Activated T-cell treated with anti-CD3 and anti-CD28 coated beads, Interleukin-2, amount 50 U/mL, for 4 hours (primary cell): ENCODE measurements at regions not wholly inside any gene's neighbourhood (a gene's known extent, or its start where the extent isn't known, plus 50 kb on each side); places are given as distances from the start of the nearest gene placed in this dataset.

Experiments
- ATAC-seq, 2 donors: fragments of 200-7000 bp; cut with Tn5 transposase; one replicate each; pipeline ENCODE4 v1.10.0; 2021
- DNase-seq: peaks from one replicate; pipeline ENCODE4 v3.0.0-alpha.2; 2020
- H3K27me3 Mint-ChIP-seq: one replicate; pipeline ENCODE4 v1.8.0; 2021; ENCODE audit warnings: low read depth, mixed read lengths
- H3K36me3 Mint-ChIP-seq: one replicate; pipeline ENCODE4 v1.8.0; 2022; ENCODE audit warnings: mixed read lengths; ENCODE audit not compliant: insufficient read depth
- H3K4me1 Mint-ChIP-seq: one replicate; pipeline ENCODE4 v1.8.0; 2021; ENCODE audit warnings: low read depth, mixed read lengths
- H3K4me3 Mint-ChIP-seq: one replicate; pipeline ENCODE4 v1.8.0; 2021; ENCODE audit warnings: mild to moderate bottlenecking, moderate library complexity, mixed read lengths
- H3K9me3 Mint-ChIP-seq: one replicate; pipeline ENCODE4 v1.8.0; 2021; ENCODE audit warnings: mixed read lengths

- Mint-ChIP-seq H3K27me3 (peaks cover 6% of the 10 kb centered on the region), H3K36me3 (no peaks in the 10 kb centered on the region), H3K4me1 (no peaks in the 10 kb centered on the region), H3K9me3 (no peaks in the 10 kb centered on the region), H3K4me3 (no peak overlapping the region)
- ATAC-seq (no peak), DNase-seq (no peak)
Observed at GRCh38 chr5:38726279-38726678, 119.5 kb upstream of the OSMR start.

- ATAC-seq (no peak), DNase-seq (no peak)
- Mint-ChIP-seq H3K27me3 (peaks cover 4% of the 10 kb centered on the region), H3K4me1 (no peaks in the 10 kb centered on the region), H3K4me3 (no peak overlapping the region), H3K9me3 (no peaks in the 10 kb centered on the region), H3K36me3 (no peaks in the 10 kb centered on the region)
Observed at GRCh38 chr5:38728029-38728428, 117.8 kb upstream of the OSMR start.

GRCh38 chr5:38731461-38731860, 114.4 kb upstream of the OSMR start:
- no peak for DNase-seq
- no peaks in the 10 kb centered on the region for H3K4me1 Mint-ChIP-seq
- no peaks in the 10 kb centered on the region for H3K9me3 Mint-ChIP-seq
- no peak overlapping the region for H3K4me3 Mint-ChIP-seq
- no peaks in the 10 kb centered on the region for H3K36me3 Mint-ChIP-seq
- no peak for ATAC-seq
- peaks cover 4% of the 10 kb centered on the region for H3K27me3 Mint-ChIP-seq

- no peak overlapping the region for H3K4me3 Mint-ChIP-seq
- H3K4me1 Mint-ChIP-seq, result no peaks in the 10 kb centered on the region
- ATAC-seq (no peak), DNase-seq (no peak)
- no peaks in the 10 kb centered on the region for H3K36me3 Mint-ChIP-seq
- H3K9me3 Mint-ChIP-seq, result no peaks in the 10 kb centered on the region
- peaks cover 2% of the 10 kb centered on the region for H3K27me3 Mint-ChIP-seq
Observed at GRCh38 chr5:38734353-38734752, 111.5 kb upstream of the OSMR start.

- H3K4me1 Mint-ChIP-seq, result no peaks in the 10 kb centered on the region
- no peaks in the 10 kb centered on the region for H3K36me3 Mint-ChIP-seq
- H3K4me3 Mint-ChIP-seq, result no peak overlapping the region
- ATAC-seq (no peak), DNase-seq (no peak)
- H3K27me3 Mint-ChIP-seq, result peaks cover under 1% of the 10 kb centered on the region
- H3K9me3 Mint-ChIP-seq, result no peaks in the 10 kb centered on the region
Observed at GRCh38 chr5:38736089-38736488, 109.7 kb upstream of the OSMR start.

- H3K4me3 Mint-ChIP-seq, result no peak overlapping the region
- DNase-seq (no peak), ATAC-seq (no peak)
- peaks cover 5% of the 10 kb centered on the region for H3K9me3 Mint-ChIP-seq
- H3K36me3 Mint-ChIP-seq, result no peaks in the 10 kb centered on the region
- H3K4me1 Mint-ChIP-seq, result no peaks in the 10 kb centered on the region
- no peaks in the 10 kb centered on the region for H3K27me3 Mint-ChIP-seq
Observed at GRCh38 chr5:38737976-38738375, 107.8 kb upstream of the OSMR start.

GRCh38 chr5:38739011-38739704, 106.7 kb upstream of the OSMR start:
- no peak for DNase-seq
- Mint-ChIP-seq H3K27me3 (no peaks in the 10 kb centered on the region), H3K4me3 (no peak overlapping the region), H3K36me3 (no peaks in the 10 kb centered on the region), H3K4me1 (no peaks in the 10 kb centered on the region), H3K9me3 (peaks cover 14% of the 10 kb centered on the region)
- no peak for ATAC-seq

- ATAC-seq, result no peak
- no peaks in the 10 kb centered on the region for H3K36me3 Mint-ChIP-seq
- no peaks in the 10 kb centered on the region for H3K4me1 Mint-ChIP-seq
- no peak for DNase-seq
- no peaks in the 10 kb centered on the region for H3K27me3 Mint-ChIP-seq
- H3K9me3 Mint-ChIP-seq, result peaks cover 14% of the 10 kb centered on the region
- H3K4me3 Mint-ChIP-seq, result no peak overlapping the region
Observed at GRCh38 chr5:38739705-38740045, 106.1 kb upstream of the OSMR start.

- no peaks in the 10 kb centered on the region for H3K4me1 Mint-ChIP-seq
- no peaks in the 10 kb centered on the region for H3K27me3 Mint-ChIP-seq
- peaks cover 14% of the 10 kb centered on the region for H3K9me3 Mint-ChIP-seq
- no peak for DNase-seq
- H3K36me3 Mint-ChIP-seq, result no peaks in the 10 kb centered on the region
- no peak overlapping the region for H3K4me3 Mint-ChIP-seq
- ATAC-seq, result no peak
Observed at GRCh38 chr5:38742821-38743220, 103.0 kb upstream of the OSMR start.

GRCh38 chr5:38743562-38743961, 102.2 kb upstream of the OSMR start:
- no peaks in the 10 kb centered on the region for H3K4me1 Mint-ChIP-seq

GRCh38 chr5:38745836-38746732, 99.7 kb upstream of the OSMR start:
- H3K36me3 Mint-ChIP-seq, result no peaks in the 10 kb centered on the region
- no peak for DNase-seq
- H3K27me3 Mint-ChIP-seq, result peaks cover 1% of the 10 kb centered on the region
- H3K4me3 Mint-ChIP-seq, result no peak overlapping the region
- H3K4me1 Mint-ChIP-seq, result no peaks in the 10 kb centered on the region
- ATAC-seq, result no peak
- peaks cover 14% of the 10 kb centered on the region for H3K9me3 Mint-ChIP-seq

More at GRCh38 chr5:38743562-38743961, 102.2 kb upstream of the OSMR start:
- no peaks in the 10 kb centered on the region for H3K27me3 Mint-ChIP-seq
- ATAC-seq (no peak), DNase-seq (no peak)
- no peak overlapping the region for H3K4me3 Mint-ChIP-seq
- H3K36me3 Mint-ChIP-seq, result no peaks in the 10 kb centered on the region
- H3K9me3 Mint-ChIP-seq, result peaks cover 14% of the 10 kb centered on the region

- H3K4me3 Mint-ChIP-seq, result no peak overlapping the region
- H3K4me1 Mint-ChIP-seq, result no peaks in the 10 kb centered on the region
- no peak for DNase-seq
- ATAC-seq, result no peak
- H3K9me3 Mint-ChIP-seq, result no peaks in the 10 kb centered on the region
- no peaks in the 10 kb centered on the region for H3K36me3 Mint-ChIP-seq
- peaks cover 10% of the 10 kb centered on the region for H3K27me3 Mint-ChIP-seq
Observed at GRCh38 chr5:38749861-38750260, 96.0 kb upstream of the OSMR start.

- Mint-ChIP-seq H3K4me1 (no peaks in the 10 kb centered on the region), H3K4me3 (no peak overlapping the region), H3K9me3 (no peaks in the 10 kb centered on the region), H3K36me3 (no peaks in the 10 kb centered on the region), H3K27me3 (peaks cover 10% of the 10 kb centered on the region)
- no peak for DNase-seq
- no peak for ATAC-seq
Observed at GRCh38 chr5:38751103-38751502, 94.7 kb upstream of the OSMR start.

- H3K27me3 Mint-ChIP-seq, result peaks cover 13% of the 10 kb centered on the region
- H3K9me3 Mint-ChIP-seq, result no peaks in the 10 kb centered on the region
- no peak for ATAC-seq
- no peaks in the 10 kb centered on the region for H3K36me3 Mint-ChIP-seq
- no peak for DNase-seq
- H3K4me1 Mint-ChIP-seq, result no peaks in the 10 kb centered on the region
- H3K4me3 Mint-ChIP-seq, result no peak overlapping the region
Observed at GRCh38 chr5:38752012-38752536, 93.7 kb upstream of the OSMR start.

- Mint-ChIP-seq H3K4me3 (no peak overlapping the region), H3K36me3 (no peaks in the 10 kb centered on the region)
Observed at GRCh38 chr5:38752622-38753021, 93.2 kb upstream of the OSMR start.

More at GRCh38 chr5:38752622-38753021, 93.2 kb upstream of the OSMR start:
- ATAC-seq (no peak), DNase-seq (no peak)
- Mint-ChIP-seq H3K27me3 (peaks cover 13% of the 10 kb centered on the region), H3K4me1 (no peaks in the 10 kb centered on the region), H3K9me3 (no peaks in the 10 kb centered on the region)
